ENCODE measurements at regions not wholly inside any gene's neighbourhood (a gene's known extent, or its start where the extent isn't known, plus 50 kb on each side); places are given as distances from the start of the nearest gene placed in this dataset.

DNA sequence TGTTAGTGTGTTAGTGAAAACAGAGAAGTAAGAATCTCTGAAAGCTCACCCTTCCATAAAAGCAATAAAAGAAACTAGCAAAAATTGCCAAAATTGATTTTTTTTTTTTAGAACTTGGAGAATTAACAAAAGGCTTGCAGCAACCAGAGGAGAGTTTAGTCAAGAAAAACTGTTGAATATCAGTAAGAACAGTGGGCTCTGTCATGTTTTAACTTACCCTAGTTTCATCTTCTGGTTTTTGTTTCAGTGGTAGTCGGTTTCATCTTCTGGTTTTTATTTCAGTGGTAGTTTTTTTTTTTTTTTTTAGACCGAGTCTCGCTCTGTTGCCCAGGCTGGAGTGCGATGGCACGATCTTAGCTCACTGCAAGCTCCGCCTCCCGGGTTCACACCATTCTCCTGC, 580.9 kb downstream of the NYAP2 start:
- POLR2A ChIA-PET: no interaction called here
- DNase-seq (no peak), ATAC-seq (no peak)
- CTCF ChIA-PET: no interaction called here
- peaks cover 2% of the 10 kb centered on the region for H3K9me3 Mint-ChIP-seq
- no peak overlapping the region for H3K4me3 Mint-ChIP-seq
- intact Hi-C loops (cut with micrococcal nuclease): no loop called here
- H3K4me1 Mint-ChIP-seq (ENCODE audit: low read depth): no peaks in the 10 kb centered on the region
- no peaks in the 10 kb centered on the region for H3K36me3 Mint-ChIP-seq (ENCODE audit: low read depth)
- no peak overlapping the region for H3K27ac Mint-ChIP-seq
- H3K27me3 Mint-ChIP-seq: peaks cover 1% of the 10 kb centered on the region
- TF ChIP-seq CTCF (IDR thresholded peaks at IDR 0.05): no peak

GRCh38 chr2:225971433-225971832, 571.9 kb downstream of the NYAP2 start:
- no peaks in the 10 kb centered on the region for H3K27me3 Mint-ChIP-seq

DNA sequence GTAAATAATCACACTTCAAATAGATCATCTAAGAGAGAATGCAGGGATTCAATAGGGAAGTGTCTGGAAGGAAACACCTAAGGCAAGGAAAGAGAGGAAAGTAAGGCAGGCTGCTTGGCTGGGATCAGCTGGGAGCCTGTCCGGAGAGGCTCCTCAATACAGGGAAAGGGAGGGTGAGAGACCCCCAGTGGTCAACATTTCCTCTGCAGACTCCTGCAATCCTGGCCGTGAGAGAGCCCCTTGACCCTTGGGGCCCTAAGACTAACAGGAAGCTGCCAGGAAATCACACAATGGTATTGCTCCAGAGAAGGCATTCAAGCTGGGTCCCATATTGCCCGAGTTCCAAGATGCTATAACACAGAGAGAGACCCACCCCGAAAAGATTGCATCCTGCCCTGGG, 549.4 kb downstream of the NYAP2 start:
- no peaks in the 10 kb centered on the region for H3K27me3 Mint-ChIP-seq
- POLR2A ChIA-PET: no interaction called here
- H3K9me3 Mint-ChIP-seq: peaks cover 14% of the 10 kb centered on the region
- ATAC-seq (no peak), DNase-seq (no peak)
- H3K4me3 Mint-ChIP-seq: no peak overlapping the region
- H3K4me1 Mint-ChIP-seq (ENCODE audit: low read depth): no peaks in the 10 kb centered on the region
- no peaks in the 10 kb centered on the region for H3K36me3 Mint-ChIP-seq (ENCODE audit: low read depth)
- TF ChIP-seq CTCF (IDR thresholded peaks at IDR 0.05): no peak
- H3K27ac Mint-ChIP-seq: no peak overlapping the region
- intact Hi-C loops (cut with micrococcal nuclease): no loop called here
- CTCF ChIA-PET: no interaction called here

More at GRCh38 chr2:225971433-225971832, 571.9 kb downstream of the NYAP2 start:
- Mint-ChIP-seq H3K4me3 (no peak overlapping the region), H3K27ac (no peak overlapping the region), H3K4me1 (ENCODE audit: low read depth) (no peaks in the 10 kb centered on the region), H3K9me3 (peaks cover 6% of the 10 kb centered on the region), H3K36me3 (ENCODE audit: low read depth) (no peaks in the 10 kb centered on the region)
- ChIA-PET POLR2A (no interaction called here), CTCF (no interaction called here)
- TF ChIP-seq CTCF (IDR thresholded peaks at IDR 0.05): no peak
- ATAC-seq (no peak), DNase-seq (no peak)
- intact Hi-C loops (cut with micrococcal nuclease): no loop called here

DNA sequence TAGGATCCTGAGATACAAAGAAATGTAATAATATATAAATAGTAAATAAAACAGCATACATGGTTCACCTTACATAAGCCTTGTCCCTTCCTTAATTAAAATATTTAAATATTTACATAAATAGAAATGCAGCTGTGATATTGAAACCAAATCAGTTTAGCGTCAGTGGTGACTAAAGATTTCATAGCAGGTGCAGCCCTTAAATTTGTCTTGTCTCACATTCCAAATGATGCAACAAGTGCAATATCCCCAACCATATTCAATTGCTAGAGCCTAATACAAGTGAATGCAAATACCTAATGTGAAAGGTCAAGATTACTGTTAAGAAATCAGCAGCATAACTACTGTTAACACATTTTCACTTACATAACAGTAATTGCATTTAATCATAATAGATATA, 539.5 kb downstream of the NYAP2 start:
- intact Hi-C loops (cut with micrococcal nuclease): no loop called here
- H3K27ac Mint-ChIP-seq: no peak overlapping the region
- ATAC-seq (no peak), DNase-seq (no peak)
- H3K4me3 Mint-ChIP-seq: no peak overlapping the region
- H3K4me1 Mint-ChIP-seq (ENCODE audit: low read depth): no peaks in the 10 kb centered on the region
- H3K9me3 Mint-ChIP-seq: no peaks in the 10 kb centered on the region
- ChIA-PET POLR2A (no interaction called here), CTCF (no interaction called here)
- no peaks in the 10 kb centered on the region for H3K27me3 Mint-ChIP-seq
- no peaks in the 10 kb centered on the region for H3K36me3 Mint-ChIP-seq (ENCODE audit: low read depth)
- no peak for TF ChIP-seq CTCF (IDR thresholded peaks at IDR 0.05)

GRCh38 chr2:225937625-225938187, 538.2 kb downstream of the NYAP2 start:
- no peaks in the 10 kb centered on the region for H3K36me3 Mint-ChIP-seq (ENCODE audit: low read depth)
- H3K4me1 Mint-ChIP-seq (ENCODE audit: low read depth): no peaks in the 10 kb centered on the region
- no peaks in the 10 kb centered on the region for H3K9me3 Mint-ChIP-seq
- H3K4me3 Mint-ChIP-seq: no peak overlapping the region
- intact Hi-C loops (cut with micrococcal nuclease): no loop called here
- DNase-seq (no peak), ATAC-seq (no peak)
- TF ChIP-seq CTCF (IDR thresholded peaks at IDR 0.05): no peak
- POLR2A ChIA-PET: no interaction called here
- CTCF ChIA-PET: no interaction called here
- no peak overlapping the region for H3K27ac Mint-ChIP-seq
- H3K27me3 Mint-ChIP-seq: no peaks in the 10 kb centered on the region
